ENCODE measurements at regions not wholly inside any gene's neighbourhood (a gene's known extent, or its start where the extent isn't known, plus 50 kb on each side); places are given as distances from the start of the nearest gene placed in this dataset.

DNA sequence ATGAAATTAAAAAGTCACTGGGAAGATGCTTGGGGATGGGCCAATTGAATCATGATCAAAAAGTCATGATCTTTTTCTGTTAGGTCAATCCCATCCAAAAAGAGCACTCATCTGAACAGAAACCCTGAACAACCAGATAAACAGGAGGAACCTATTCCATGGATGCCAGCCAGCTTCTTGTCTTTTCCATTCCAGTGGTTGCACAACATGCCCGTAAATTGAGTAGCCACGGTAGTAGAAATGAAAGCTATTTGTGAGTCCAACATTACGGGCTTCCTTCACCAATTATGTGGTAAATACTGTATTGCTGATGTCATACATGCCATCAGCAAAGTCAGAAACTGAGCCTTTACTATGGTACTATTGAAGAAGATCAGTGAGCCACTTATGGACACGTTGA, 982.4 kb upstream of the HS3ST1 start:
- TF ChIP-seq CTCF (IDR thresholded peaks at IDR 0.05; ENCODE audit: low read depth, low read length) (no peak), EZH2phosphoT487 (IDR thresholded peaks at IDR 0.05; ENCODE audit: low read depth) (no peak)
